ENCODE measurements at regions not wholly inside any gene's neighbourhood (a gene's known extent, or its start where the extent isn't known, plus 50 kb on each side); places are given as distances from the start of the nearest gene placed in this dataset.

GRCh38 chr14:82113007-82113406, 579.4 kb upstream of the SEL1L start:
- TF ChIP-seq POLR2AphosphoS5 (IDR thresholded peaks at IDR 0.05; ENCODE audit: low read depth, low read length): no peak
- no peak for TF ChIP-seq POLR2A (IDR thresholded peaks at IDR 0.05; ENCODE audit: low read depth, low read length)
- TF ChIP-seq SPI1 (IDR thresholded peaks at IDR 0.05; ENCODE audit: low read depth, low read length): no peak

All from GM12891 (cell line).